Middle frontal gyrus (tissue), 1 donor: ENCODE measurements at regions not wholly inside any gene's neighbourhood (a gene's known extent, or its start where the extent isn't known, plus 50 kb on each side); places are given as distances from the start of the nearest gene placed in this dataset.
"Not testable (repeated sequence)": the region's sequence is repeated elsewhere in the genome, so short reads cannot be mapped to it uniquely, and the experiment has no call there.

Source experiments
- DNase-seq: peaks from one replicate; pipeline ENCODE4 v3.0.0-alpha.2; 2015; ENCODE audit warnings: low spot score; ENCODE audit errors: extremely low spot score

DNA sequence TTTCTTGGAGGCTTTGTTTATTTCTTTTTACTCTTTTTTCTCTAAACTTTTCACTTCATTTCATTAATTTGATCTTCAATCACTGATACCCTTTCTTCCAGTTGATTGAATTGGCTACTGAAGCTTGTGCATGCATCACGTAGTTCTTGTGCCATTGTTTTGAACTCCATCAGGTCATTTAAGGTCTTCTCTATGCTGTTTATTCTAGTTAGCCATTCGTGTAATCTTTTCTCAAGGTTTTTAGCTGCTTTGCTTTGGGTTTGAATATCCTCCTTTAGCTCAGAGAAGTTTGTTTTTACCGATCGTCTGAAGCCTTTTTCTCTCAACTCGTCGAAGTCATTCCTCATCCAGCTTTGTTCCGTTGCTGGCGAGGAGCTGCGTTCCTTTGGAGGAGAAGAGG lies 189.9 kb downstream of the TTC6 start:
- DNase-seq: not testable (repeated sequence)

DNA sequence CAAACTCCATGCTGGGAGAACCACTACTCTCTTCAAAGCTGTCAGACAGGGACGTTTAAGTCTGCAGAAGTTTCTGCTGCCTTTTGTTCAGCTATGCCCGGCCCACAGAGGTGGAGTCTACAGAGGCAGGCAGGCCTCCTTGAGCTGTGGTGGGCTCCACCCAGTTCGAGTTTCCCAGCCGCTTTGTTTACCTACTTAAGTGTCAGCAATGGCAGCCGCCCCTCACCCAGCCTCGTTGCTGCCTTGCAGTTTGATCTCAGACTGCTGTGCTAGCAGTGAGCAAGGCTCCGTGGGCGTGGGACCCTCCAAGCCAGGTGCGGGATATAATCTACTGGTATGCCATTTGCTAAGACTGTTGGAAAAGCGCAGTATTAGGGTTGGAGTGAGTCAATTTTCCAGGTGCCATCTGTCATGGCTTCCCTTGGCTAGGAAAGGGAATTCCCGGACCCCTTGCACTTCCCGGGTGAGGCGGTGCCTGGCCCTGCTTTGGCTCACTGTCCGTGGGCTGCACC lies 190.7 kb downstream of the TTC6 start:
- not testable (repeated sequence) for DNase-seq

DNA sequence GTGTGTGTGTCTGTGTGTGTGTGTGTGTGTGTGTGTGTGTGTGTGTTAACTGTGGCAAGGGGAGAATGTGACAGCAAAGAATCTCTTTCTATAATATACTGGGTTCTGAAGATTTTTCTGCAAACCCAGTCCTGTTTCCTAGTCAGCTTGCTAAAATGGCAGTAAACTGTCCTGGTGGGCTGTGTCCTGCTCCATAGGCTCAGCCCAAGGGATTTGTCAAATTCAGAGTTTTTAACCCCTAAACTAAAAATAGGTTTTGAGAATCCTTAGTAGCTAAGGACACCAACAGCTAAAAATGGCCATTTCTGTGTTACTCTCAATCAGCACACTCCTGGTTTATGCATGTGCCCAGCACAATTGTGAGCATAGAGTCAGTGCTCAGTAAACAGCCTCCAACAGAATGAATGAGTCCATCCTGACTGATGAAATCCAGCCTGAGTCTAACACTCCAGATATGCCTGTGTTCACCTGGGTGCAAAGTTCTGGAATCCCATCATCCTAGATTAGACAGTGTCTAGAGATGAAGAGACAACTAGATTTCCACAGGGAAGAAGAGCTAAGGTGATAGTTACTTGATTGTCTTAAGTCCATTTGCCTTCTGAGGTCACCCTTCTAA lies 192.6 kb downstream of the TTC6 start:
- DNase-seq: no peak

DNA sequence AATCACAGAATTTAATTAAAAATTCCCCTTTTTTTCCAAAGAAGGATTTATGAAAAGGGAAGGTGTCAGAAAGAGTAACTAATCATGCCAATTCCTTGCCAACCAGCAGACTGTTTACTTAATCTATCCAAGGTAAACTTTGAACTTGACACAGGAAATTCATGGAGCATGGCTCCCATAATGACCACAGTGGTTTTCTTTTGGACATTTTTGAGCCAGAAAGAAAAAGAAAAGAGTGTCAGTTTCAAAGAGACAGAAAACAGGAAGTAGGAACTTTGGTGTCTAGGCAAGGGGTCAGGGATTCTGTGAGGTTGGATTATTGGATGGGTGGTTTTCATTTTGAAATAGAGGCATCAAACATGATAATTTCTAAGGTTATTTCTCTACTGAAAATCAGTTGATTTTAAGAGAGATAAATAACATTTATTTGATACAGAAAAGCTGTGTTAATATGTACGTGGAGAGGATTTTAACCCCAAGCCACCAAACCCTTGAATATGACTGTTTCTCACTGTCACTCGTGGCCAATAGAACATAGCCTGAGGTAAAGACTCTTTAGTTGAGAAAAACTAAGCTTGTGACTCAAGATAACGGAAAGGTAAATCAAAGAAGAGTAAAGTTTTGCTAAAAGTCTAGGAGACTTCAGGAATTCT lies 196.1 kb downstream of the TTC6 start:
- DNase-seq: no peak

DNA sequence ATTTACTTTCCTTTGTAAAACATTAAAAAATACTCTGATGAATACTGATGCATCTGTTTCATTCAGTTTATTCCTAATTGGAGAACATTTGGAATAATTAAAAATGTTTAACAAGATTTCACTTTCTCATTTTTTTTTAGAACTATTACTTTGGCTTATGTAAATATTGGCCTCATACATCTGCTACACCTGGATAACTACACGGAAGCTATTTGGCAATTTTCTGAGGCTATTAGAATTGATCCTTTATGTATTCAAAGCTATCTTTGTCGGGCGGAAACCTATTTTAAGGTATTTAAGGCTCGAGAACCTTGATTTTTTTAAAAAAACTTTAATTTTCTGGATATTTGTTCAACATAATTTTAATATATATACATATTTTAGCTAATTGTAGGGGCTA lies 196.7 kb downstream of the TTC6 start:
- no peak for DNase-seq

DNA sequence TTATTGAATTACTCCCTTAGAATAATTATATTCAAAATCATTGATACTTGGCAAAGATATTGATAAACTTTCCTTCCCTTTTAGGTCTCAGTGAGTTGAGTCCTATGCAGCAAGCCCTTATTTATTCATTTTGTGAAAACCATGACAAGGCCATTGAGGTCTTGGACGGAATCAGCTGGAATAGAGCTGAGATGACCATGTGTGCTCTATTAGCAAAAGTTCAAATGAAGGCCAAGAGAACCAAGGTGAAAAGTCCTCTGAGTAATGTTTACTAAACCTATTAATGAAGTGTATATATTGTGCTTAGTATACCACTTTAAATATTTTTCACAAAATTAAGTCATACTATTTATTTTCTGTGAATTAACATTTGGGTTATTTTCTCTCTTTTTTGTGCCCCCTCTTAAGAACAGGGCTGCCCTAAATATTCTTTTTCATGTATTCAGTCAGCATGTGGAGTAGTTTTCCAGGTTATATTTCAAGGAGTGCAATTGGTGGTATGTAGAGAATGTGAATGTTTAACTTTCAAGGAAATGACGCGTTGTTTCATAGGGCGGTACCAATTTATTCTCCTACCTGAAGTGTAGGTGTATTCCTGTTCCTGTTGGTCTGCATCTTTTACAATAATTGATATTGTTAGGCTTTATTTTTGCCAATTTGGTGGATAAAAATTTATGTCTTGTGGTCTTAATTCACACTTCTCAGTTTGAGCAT lies 201.4 kb downstream of the TTC6 start:
- DNase-seq: no peak

DNA sequence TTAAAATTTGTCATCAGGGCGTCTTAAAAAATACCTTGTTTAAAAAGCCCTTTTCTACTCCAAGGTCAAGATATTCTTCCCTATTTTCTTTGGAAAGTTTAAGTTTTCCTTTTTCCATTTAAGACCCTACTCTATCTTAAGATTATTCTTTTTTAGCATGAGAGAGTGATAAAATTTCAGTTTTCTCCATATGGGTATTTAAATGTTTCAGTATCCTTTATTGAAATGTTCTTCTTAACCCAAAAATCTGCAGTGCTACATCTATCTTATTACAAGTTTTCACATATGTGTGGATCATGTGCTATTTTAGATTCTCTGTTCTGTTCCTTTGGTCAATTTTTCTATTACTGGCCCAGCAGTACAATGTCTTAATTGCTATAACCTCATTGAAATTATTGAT lies 202.2 kb downstream of the TTC6 start:
- no peak for DNase-seq

DNA sequence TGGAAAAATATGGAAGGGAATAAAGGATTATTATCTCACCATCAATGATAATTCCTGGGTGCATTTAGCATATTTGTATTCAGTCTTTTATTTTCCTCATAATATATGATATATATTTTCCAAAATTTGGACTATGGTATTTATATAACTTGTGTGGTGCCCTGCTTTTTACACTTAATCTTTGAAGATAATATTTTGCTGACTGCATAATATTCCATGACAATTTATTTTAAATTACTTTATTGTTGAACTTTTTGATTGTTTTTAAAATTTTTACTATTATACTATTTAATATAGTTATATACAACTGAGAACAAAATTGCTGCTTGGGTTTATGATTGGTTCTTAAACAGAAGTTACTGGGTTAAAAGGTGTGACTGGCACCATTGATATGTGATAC lies 212.3 kb downstream of the TTC6 start:
- no peak for DNase-seq

DNA sequence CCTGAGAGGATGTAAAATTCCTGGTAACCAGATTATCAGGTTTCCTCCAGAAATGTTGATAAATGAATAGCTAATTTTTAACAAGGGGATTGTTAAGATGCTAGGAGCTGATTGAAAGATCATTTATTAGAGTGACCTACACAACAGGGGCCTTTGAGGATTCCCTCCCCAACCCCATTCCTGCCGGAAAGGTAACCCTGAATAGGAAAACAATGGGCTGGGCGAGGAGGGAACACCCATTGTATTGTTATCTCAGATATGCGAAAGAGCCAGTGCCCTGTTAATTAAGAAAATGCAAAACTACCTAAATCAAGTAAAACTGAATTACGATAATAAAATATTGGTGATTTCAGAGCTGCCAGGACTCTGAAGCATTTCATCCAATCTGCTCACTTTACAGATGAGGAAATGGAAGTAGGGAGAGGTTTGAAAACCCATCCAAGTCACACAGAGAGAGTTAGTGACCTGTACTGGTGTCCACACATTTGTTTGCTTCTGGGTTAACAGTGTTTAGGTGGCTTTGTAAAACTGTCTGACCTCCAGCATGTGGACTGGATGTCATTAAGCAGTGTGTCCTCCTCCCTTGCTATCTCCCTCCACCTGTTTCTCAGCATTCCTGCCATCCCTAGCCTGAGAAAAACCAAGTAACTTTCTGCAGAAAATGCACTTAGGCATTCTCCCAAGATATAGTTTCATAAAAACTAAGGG lies 214.8 kb downstream of the TTC6 start:
- DNase-seq: no peak

DNA sequence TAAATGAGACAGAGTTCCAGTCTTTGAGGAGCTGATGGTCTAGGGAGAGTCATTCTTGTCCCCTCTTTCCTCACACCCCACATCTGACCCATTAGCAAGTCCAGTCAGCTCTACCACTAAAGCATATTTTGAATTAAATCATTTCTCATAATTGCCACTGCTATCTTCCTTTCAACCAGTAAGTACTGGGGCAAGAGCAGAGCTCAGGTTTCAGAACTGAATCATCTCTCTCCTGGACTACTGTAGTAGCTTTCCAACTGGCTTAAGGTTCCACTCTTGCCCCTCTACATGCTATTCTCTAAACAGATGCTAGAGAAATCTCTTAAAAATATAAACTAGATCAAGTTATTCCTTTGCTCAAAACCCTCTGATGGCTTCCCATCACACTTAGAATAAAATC lies 218.3 kb downstream of the TTC6 start:
- DNase-seq: no peak

DNA sequence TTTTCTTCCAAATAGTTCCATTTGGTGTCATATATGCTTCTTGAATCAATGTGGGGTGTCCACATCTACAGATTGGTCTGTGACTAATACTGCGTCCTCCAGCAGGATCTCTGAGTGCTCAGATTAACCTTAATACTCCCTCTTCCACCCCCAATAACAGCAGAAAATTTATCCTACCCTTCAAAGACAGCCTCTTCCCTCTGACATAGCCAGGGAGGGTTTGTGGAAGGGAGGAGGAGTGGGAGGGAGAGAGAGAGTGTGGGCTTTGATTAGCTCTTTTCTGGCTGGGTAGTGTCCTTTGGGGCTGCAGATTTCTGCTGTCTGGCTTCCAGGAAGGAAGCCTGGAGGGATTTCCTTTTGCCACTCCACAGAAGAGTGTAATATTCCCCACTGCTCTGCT lies 220.7 kb downstream of the TTC6 start:
- no peak for DNase-seq

DNA sequence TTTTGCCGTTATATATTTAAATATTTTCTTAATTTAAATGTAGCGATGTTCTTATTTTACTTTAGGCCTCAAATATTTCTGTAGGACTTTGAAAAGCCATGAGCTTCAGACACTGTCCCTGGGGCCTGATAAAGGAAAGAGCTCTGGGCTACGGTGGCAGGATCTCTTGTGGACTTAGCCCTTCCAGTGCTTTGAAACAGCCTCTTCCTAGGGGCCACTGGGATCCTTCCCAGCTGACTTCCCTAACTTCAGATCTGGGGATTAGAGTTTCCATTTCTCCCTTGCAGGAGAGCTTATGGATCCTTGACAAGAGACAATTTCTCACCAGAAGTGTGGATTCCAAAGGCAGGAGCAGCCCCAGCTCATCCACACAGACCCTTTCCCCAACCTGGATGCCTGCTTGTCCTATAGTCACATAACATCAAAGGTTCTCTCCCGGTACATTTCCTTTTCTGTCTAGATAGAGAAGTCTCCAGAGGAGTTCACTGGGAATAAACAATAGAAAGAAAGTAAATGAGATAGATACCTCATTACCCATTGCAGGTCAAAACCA lies 221.4 kb downstream of the TTC6 start:
- DNase-seq: no peak

DNA sequence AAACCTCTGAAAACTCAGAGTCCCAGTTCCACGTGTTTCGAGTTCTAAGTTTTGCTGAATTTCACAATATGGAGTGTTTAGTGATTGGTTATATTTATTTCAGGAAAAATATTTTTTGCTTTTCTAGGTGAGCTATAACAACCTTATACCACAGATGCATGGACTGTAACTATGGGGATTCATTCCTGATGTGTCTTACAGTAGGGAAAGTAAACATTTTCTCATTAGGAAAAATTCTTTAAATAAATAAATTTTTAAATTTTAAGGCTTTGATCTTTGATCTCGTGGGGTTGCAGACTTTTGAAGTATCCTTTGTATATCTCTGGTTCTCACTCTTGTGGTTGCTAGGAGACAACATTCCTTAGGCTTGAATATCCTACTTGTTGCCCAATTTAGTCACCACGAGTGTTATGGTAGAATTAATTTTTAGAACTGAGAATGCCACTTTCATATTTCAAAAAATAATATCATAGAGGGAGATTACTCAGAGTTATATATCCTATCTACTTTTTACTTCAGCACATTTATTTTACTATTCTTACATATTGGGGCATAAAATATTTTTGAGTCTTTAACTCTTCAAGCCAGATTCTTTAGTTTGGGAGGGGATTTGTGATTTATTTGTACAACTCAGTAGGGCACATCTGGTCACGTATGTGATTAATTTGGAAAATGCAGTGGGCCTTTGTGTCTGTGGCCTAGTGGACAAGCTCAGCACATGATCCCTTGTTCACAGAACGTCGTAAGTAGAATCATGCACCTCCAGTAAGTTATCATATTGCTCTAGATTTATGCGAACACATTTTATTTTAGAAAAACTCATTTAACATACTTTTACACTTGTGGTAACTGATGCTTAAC lies 224.0 kb downstream of the TTC6 start:
- DNase-seq: no peak

DNA sequence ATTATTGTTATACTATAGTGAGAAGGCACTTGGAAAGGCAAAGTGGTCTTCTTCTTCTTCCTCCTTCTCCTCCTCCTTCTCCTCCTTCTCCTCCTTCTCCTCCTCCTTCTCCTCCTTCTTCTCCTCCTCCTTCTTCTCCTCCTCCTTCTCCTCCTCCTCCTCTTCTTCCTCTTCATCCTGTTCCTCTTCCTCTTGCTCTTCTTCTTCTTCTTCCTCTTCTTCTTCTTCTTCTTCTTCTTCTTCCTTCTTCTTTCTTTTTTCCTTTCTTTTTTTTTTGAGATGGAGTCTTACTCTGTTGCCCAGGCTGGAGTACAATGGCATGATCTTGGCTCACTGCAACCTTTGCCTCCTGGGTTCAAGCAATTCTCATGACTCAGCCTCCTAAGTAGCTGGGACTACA lies 225.4 kb downstream of the TTC6 start:
- not testable (repeated sequence) for DNase-seq

DNA sequence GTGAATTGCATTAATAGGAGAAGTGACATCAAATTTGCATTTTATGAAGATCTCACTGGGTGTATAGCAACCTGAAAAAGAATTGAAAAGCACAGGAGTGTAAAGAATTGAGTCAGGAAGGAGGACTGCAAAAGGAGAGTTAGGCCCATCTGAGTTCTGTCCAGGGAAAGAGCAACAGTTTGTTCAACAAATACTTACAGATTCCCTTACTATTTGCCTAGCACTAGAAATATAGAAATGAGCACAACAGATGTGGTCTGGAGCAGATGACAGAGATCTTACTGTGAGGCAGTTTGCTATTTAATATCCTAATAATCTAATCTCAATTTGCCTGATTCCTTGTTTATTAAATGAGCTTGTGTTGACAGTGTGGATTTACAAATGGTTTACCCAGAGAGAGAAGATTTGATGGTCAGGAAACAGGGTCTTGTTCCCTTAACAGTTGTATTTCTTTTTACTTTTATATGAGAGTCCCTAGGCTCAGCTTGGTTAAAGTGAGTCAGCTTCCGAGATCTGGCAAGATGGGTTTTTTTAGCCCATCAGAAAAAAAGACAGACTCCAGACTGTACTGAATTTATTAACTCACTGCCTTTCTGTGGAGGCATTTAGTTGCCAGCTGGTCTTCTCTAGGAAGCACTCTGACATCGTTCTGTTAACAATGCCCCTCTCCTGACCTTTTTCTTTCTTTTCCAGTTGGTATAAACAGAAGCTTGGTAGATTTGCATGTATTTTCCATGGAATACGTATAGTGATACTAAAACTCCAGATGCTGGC lies 229.7 kb downstream of the TTC6 start:
- DNase-seq: no peak

DNA sequence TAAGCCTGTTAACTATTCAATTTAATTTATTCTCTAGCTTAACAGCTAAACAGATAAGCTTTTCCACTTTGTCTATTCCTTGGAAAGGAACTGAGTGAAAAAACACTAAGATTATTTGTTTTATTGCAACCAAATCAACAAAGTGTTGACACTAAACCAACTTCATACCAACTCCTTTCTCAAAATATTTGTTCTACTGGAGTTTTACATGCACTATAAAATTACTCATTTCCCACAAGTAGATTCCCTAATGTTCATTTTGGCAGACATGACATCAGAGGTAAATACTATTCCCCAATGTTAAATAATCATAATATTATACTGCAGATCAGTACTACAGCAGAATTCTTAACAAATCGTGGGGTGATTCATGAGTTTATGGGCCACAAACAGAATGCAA lies 231.4 kb downstream of the TTC6 start:
- no peak for DNase-seq

DNA sequence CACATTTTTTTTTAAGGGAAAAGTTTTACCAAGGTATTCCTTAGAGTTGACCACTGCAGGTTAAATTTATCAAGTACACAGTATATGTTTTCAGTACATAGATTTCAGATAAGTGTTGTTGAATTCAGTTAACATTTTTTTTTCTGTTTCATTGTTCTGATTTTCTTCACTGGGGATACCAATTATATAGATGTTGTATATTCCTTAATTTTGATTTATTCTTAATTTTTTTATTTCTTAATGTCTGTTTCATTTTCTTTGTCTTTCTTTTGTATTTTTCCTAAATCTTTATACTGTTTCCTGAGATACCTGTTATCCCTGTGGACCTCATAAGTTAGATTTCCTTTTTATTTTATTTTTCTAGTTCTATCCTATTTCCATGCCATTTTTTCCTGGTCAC lies 234.8 kb downstream of the TTC6 start:
- DNase-seq: no peak

DNA sequence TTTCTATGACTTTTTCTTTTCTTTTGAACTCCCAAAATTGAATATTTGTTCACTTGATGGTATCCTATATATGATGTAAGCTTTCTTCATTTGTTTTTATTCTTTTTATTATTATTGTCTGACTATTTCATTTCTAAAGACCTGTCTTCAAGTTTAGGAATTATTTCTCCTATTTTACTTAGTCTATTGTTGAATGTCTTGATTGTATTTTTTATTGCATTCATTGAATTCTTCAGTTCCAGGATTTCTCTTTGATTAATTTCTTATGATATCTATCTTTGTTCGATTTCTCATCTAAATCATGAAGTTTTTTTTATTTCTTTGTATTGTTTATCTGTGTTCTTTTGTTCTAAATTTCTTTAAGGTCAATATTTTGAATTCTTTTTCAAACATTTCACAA lies 238.8 kb downstream of the TTC6 start:
- DNase-seq: no peak

DNA sequence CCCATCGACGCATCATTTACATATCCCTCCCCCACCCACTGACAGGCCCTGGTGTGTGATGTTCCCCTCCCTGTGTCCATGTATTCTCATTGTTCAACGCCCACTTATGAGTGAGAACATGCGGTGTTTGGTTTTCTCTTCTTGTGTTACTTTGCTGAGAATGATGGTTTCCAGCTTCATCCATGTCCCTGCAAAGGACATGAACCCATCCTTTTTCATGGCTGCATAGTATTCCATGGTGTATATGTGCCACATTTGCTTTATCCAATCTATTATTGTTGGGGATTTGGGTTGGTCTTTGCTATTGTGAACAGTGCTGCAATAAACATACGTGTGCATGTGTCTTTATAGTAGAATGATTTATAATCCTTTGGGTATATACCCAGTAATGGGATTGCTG lies 243.3 kb downstream of the TTC6 start:
- DNase-seq: not testable (repeated sequence)

DNA sequence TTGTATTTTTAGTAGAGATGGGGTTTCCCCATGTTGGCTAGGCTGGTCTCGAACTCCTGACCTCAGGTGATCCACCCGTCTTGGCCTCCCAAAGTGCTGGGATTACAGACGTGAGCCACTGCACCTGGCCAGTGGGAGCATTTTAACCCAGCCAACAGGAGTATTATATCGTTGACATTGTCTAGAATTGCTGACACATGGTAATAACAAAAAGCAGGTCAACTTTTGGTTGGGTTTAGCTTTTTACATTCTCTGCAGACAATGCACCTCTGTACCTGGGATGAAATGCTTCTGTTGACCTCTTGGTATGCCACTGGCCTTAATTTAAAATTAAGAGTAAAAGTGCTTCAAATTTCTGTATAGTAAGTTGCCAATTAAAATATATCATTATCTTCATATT lies 245.6 kb downstream of the TTC6 start:
- not testable (repeated sequence) for DNase-seq
